ENCODE measurements at regions not wholly inside any gene's neighbourhood (a gene's known extent, or its start where the extent isn't known, plus 50 kb on each side); places are given as distances from the start of the nearest gene placed in this dataset.
A peak's percentile ranks its signal among the peaks of the same experiment; 100 is the strongest.

DNA sequence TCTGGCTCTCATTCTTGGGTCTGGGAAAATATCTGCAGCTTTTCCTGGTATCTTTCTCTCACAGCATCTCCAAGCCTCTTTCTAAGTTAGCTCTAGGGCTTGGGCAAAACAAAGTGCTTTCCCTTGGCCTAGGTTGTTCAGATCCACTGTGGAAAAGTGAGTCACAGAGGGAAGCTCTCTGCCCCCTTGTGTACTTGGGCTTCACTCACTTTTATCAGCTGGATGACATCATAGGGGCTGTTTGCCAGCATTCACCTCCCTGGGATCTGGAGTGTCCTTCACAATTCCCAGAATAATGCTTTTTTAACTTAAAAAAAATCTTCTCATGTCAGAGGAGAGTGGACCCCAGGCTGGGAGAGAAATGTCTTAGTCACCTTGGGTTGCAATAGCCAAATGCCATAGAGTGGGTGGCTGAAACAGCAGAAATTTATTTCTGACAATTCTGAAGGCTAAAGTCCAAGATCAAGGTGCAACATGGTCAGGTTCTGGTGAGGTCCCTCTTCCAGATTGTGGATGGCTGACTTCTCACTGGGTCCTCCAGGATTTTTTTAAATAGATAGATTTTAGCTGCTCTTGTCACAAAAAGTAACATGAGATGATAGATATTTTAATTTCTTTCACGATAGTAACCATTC lies 247.8 kb downstream of the SH2D1A start:
- 60 to 89% methylated on average over 1 of the region's 1 CpG for WGBS, 2 donors
- H3K27ac ChIP-seq = no peak overlapping the region
- no peaks in the 10 kb centered on the region for H3K9me3 ChIP-seq
- H3K4me3 ChIP-seq = no peak overlapping the region
- H3K36me3 ChIP-seq = no peaks in the 10 kb centered on the region
- no peak for TF ChIP-seq POLR2A (IDR thresholded peaks at IDR 0.05)
- no peak for TF ChIP-seq EP300 (IDR thresholded peaks at IDR 0.05)
- TF ChIP-seq, protein P1, sequence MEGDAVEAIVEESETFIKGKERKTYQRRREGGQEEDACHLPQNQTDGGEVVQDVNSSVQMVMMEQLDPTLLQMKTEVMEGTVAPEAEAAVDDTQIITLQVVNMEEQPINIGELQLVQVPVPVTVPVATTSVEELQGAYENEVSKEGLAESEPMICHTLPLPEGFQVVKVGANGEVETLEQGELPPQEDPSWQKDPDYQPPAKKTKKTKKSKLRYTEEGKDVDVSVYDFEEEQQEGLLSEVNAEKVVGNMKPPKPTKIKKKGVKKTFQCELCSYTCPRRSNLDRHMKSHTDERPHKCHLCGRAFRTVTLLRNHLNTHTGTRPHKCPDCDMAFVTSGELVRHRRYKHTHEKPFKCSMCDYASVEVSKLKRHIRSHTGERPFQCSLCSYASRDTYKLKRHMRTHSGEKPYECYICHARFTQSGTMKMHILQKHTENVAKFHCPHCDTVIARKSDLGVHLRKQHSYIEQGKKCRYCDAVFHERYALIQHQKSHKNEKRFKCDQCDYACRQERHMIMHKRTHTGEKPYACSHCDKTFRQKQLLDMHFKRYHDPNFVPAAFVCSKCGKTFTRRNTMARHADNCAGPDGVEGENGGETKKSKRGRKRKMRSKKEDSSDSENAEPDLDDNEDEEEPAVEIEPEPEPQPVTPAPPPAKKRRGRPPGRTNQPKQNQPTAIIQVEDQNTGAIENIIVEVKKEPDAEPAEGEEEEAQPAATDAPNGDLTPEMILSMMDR (IDR thresholded peaks at IDR 0.05) = no peak
- H3K27me3 ChIP-seq = no peaks in the 10 kb centered on the region
- no peaks in the 10 kb centered on the region for H3K4me1 ChIP-seq
- DNase-seq (ENCODE audit: low spot score in 2 of 2) = no peak

DNA sequence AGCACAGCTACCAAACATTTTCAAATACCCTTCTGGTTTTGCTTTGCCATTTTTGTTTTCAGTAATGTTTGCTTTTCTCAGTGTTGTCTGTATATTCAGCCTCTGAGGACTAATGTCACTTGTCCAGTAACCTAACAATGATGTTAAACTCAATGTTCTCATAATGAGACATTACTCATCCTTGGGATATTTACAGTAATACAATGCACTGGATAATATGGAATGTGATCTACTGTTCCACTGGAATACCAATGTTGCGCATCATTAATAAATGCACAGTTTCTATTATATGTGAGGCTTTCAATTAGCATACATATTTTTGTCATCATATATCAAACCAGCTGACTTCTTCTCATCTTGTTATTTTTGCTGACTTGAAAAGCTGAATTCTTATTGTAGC lies 259.1 kb downstream of the SH2D1A start:
- H3K4me1 ChIP-seq = no peaks in the 10 kb centered on the region
- no peaks in the 10 kb centered on the region for H3K36me3 ChIP-seq
- H3K27ac ChIP-seq = no peak overlapping the region
- H3K4me3 ChIP-seq = no peak overlapping the region
- H3K9me3 ChIP-seq = no peaks in the 10 kb centered on the region
- no peak for DNase-seq (ENCODE audit: low spot score in 2 of 2)
- TF ChIP-seq, protein P1 (IDR thresholded peaks at IDR 0.05) = no peak
- TF ChIP-seq EP300 (IDR thresholded peaks at IDR 0.05) = no peak
- no peak for TF ChIP-seq POLR2A (IDR thresholded peaks at IDR 0.05)
- no peaks in the 10 kb centered on the region for H3K27me3 ChIP-seq
- 50 to 76% methylated on average over 1 of the region's 1 CpG for WGBS, 2 donors

DNA sequence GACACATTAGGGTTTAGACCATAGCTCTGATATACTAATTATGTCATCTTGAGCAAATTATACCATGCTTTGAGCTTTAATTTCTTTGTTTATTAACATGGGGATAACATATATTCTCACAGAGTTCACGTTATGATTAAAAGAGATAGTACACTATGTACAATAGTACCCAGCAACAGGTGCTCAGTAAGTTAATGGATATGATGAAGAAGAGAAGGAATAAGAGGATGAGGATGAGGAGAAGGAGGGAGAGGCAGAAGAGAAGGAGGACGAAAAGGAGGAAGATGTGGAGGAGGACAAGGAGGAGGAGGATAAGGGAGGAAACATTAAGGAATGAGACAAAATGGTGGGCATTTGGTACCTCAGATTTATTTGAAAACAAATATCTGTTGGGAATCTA lies 260.4 kb downstream of the SH2D1A start:
- TF ChIP-seq POLR2A (IDR thresholded peaks at IDR 0.05) (no peak), EP300 (IDR thresholded peaks at IDR 0.05) (no peak)
- TF ChIP-seq, protein P1 (IDR thresholded peaks at IDR 0.05) = no peak
- H3K27ac ChIP-seq = no peak overlapping the region
- H3K4me3 ChIP-seq = no peak overlapping the region
- H3K27me3 ChIP-seq = no peaks in the 10 kb centered on the region
- 63 to 89% methylated on average over 2 of the region's 2 CpGs for WGBS, 2 donors
- no peaks in the 10 kb centered on the region for H3K4me1 ChIP-seq
- no peaks in the 10 kb centered on the region for H3K9me3 ChIP-seq
- DNase-seq (ENCODE audit: low spot score in 2 of 2) = no peak
- H3K36me3 ChIP-seq = no peaks in the 10 kb centered on the region

DNA sequence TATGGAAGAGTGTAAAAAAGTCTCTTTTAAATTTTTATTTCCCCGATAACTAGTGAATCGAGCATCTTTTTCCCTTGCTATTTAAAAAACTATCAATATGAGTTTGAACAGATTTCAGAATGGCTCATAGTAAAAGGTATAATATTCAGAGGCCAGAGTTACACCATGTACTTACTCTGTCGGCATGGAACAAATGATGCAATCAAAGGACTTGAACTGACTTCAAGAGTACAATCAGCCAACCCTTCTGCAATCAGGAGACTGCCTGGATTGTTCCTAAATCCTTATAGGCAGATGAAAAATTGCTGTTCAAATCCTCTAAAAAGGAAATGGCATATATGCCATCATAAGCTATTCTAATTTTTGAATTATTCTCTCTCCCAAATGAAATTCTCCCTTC lies 273.3 kb downstream of the SH2D1A start:
- no peak overlapping the region for H3K27ac ChIP-seq
- no peaks in the 10 kb centered on the region for H3K36me3 ChIP-seq
- no peak overlapping the region for H3K4me3 ChIP-seq
- TF ChIP-seq, protein P1 (IDR thresholded peaks at IDR 0.05) = no peak
- TF ChIP-seq EP300 (IDR thresholded peaks at IDR 0.05) = peak in 1 of 2 donors; percentile 22
- 83 to 86% methylated on average over 3 of the region's 3 CpGs for WGBS, 2 donors
- H3K27me3 ChIP-seq = no peaks in the 10 kb centered on the region
- H3K4me1 ChIP-seq = no peaks in the 10 kb centered on the region
- no peaks in the 10 kb centered on the region for H3K9me3 ChIP-seq
- peak in 1 of 2 donors; percentile 7 for DNase-seq (ENCODE audit: low spot score in 2 of 2)

DNA sequence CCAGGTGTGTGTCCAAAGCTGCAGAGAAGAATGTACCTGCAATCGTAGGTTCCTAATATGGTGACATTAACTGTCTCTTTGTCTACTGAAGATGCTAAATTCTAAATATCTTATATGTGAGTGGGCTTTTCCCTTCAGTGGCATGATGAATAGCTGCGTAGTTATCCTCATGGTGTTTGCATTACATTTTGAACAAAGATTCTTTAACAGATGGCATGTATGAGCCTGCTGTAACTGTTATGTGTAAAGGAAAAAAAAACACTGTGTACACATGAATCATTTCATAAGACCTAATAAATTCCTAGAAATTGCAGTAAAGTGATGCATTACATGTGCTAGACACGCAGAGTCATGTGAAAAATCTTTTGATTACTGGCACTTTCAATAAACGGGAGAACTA lies 288.0 kb downstream of the SH2D1A start:
- no peak overlapping the region for H3K4me3 ChIP-seq
- H3K4me1 ChIP-seq = no peaks in the 10 kb centered on the region
- TF ChIP-seq POLR2A (IDR thresholded peaks at IDR 0.05) = no peak
- TF ChIP-seq, protein P1 (IDR thresholded peaks at IDR 0.05) = no peak
- TF ChIP-seq EP300 (IDR thresholded peaks at IDR 0.05) = no peak
- no peaks in the 10 kb centered on the region for H3K36me3 ChIP-seq
- no peak overlapping the region for H3K27ac ChIP-seq
- no peaks in the 10 kb centered on the region for H3K27me3 ChIP-seq
- no peak for DNase-seq (ENCODE audit: low spot score in 2 of 2)
- H3K9me3 ChIP-seq = no peaks in the 10 kb centered on the region
- 71 to 73% methylated on average over 4 of the region's 4 CpGs for WGBS, 2 donors
